HFF-Myc (cell line): ENCODE measurements at regions not wholly inside any gene's neighbourhood (a gene's known extent, or its start where the extent isn't known, plus 50 kb on each side); places are given as distances from the start of the nearest gene placed in this dataset.

Source experiments
- DNase-seq: peaks from one replicate; pipeline ENCODE4 v3.0.0-alpha.2; 2011; ENCODE audit warnings: low read depth; ENCODE audit errors: extremely low read depth
- H3K4me3 ChIP-seq: replicated peaks from 2 replicates; pipeline ENCODE4 v1.5.1; 2011; ENCODE audit warnings: low read depth, mild to moderate bottlenecking, control low read depth, low read length
- TF ChIP-seq, protein P1 (sequence below): IDR thresholded peaks from 2 replicates; pipeline ENCODE4 v1.5.1; 2012; ENCODE audit warnings: mild to moderate bottlenecking, low read depth, low read length, control low read depth; ENCODE audit errors: missing control alignments

DNA sequence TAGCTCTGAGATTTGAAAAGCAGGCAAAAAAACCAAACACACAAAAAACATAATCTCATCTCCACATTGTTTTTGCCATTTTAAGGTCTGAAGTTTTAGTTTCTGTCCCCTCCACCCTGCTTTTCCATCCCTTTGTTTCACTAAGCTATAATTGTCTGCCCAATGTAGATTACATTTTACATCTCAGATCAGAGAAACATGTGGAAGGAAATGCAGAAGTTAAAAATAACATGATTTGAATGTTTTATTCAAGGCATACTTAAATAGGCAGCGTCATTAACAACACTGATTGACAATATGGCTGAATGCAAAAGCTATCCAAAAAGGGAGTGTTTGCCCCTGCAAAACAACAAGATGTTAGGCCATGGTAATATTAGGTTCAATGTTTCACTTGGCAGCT lies 448.1 kb upstream of the ZNF385D start:
- no peak for DNase-seq
- no peak overlapping the region for H3K4me3 ChIP-seq
- TF ChIP-seq, protein P1, sequence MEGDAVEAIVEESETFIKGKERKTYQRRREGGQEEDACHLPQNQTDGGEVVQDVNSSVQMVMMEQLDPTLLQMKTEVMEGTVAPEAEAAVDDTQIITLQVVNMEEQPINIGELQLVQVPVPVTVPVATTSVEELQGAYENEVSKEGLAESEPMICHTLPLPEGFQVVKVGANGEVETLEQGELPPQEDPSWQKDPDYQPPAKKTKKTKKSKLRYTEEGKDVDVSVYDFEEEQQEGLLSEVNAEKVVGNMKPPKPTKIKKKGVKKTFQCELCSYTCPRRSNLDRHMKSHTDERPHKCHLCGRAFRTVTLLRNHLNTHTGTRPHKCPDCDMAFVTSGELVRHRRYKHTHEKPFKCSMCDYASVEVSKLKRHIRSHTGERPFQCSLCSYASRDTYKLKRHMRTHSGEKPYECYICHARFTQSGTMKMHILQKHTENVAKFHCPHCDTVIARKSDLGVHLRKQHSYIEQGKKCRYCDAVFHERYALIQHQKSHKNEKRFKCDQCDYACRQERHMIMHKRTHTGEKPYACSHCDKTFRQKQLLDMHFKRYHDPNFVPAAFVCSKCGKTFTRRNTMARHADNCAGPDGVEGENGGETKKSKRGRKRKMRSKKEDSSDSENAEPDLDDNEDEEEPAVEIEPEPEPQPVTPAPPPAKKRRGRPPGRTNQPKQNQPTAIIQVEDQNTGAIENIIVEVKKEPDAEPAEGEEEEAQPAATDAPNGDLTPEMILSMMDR, result no peak

DNA sequence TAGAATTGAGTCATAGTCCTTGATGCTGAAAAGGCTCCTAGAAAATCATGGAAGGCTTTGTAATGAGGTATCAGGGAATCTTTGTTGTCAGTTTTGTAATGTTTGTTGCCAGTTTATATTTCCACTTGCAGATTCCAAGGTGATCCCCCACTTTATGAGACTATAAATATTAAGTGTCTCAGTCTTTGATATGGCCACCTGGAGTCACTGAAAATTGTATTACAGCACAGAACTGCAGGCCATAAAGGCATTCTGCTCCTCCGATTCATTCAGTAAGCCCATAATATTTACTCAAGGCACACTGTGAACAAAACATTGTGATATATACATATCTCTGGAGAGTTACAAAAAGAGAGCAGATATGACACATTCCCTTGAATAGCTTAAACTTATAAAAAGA lies 457.8 kb upstream of the ZNF385D start:
- no peak overlapping the region for H3K4me3 ChIP-seq
- no peak for DNase-seq
- TF ChIP-seq, protein P1, result no peak

DNA sequence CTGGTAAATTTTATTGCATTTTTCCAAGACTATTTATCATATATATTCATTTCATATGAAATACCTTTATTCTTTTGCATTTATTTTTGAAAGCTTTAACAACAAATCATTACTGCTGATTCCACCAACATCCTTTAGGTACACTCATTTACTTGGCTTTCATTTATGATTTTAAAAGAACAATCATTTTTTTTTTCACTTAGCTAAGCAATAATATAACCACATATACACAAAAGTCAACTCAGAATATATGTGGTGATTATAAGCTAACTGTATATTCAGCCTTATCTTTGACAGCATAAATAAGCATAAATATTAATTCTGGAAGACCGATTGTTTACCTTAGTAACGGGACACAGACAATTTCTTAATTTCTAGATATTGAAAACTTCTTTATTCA lies 458.6 kb upstream of the ZNF385D start:
- H3K4me3 ChIP-seq, result no peak overlapping the region
- DNase-seq, result no peak
- TF ChIP-seq, protein P1, result no peak

DNA sequence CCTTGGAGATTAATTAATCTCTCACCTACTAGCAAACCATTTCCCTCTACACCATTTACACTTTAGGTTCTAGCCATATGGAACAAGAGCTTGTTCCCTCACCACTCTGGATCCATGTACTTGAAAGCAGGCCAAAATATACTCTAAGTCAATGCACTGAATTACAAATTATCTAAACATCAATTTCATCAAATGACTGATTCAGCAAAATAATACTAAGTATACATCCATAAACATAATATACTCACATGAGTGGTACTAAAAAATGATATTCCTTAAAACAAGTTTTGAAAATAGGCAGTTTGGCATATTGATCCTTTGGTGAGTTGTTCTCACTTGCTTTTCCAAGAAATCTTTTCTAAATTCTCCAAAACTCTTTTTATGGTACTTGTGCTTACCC lies 459.7 kb upstream of the ZNF385D start:
- TF ChIP-seq, protein P1, result no peak
- no peak for DNase-seq

DNA sequence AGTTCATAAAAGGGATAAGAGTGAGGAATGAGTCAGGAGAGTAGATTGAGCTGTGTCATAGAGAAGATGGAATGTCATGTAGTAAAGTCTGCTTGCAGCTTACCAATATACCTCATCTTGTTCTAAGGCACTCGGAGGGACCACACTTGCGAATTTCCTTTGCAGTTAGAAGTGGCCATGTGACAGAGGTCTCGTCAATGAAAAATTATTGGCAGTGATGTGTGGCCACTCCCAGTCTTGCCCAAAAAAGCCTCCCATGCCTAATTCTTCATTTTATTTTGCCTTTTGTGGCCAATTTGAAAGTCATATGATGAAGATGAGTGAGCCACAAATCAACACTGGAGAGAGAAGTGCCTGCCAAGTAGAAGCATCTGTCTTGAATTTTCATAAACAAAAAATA lies 465.6 kb upstream of the ZNF385D start:
- no peak for DNase-seq
- H3K4me3 ChIP-seq, result no peak overlapping the region
- TF ChIP-seq, protein P1, result no peak

More for the DNA sequence above, 459.7 kb upstream of the ZNF385D start:
- no peak overlapping the region for H3K4me3 ChIP-seq

DNA sequence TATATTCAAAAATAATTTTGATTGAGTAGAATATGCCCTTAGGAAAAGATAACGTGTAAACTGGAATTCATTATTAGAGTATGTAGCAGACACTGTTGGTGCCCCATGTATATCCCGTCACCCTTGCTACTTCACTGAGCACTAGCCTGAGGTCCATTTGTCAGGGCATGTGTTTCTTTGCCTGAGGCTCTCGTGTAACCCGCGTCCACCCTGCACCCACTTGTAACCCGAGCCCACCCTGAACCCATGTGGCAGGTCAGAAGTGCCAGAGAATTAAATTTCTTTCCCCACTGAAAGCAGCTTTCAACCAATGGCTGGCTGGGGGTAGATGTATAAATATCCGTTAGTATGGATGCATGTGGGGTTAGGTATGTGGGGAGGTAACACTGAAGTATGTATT lies 474.2 kb upstream of the ZNF385D start:
- no peak overlapping the region for H3K4me3 ChIP-seq
- no peak for DNase-seq
- TF ChIP-seq, protein P1, result no peak

DNA sequence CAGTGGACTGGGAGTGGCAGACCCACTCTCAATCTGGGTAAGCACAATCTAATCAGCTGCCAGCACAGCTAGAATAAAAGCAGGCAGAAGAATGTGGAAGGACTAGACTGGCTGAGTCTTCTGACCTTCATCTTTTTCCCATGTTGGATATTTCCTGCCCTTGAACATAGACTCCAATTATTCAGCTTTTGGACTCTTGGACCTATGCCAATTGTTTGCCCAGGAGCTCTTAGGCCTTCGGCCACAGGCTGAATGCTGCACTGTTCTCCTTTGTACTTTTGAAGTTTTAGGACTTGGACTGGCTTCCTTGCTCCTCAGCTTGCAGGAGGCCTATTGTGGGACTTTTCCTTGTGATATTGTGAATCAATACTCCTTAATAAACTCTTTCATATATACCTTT lies 477.7 kb upstream of the ZNF385D start:
- TF ChIP-seq, protein P1, result no peak
- H3K4me3 ChIP-seq, result no peak overlapping the region

More for the DNA sequence above, 477.7 kb upstream of the ZNF385D start:
- no peak for DNase-seq
